Cardiac muscle cell (in vitro differentiated cells and primary cell): ENCODE measurements at regions not wholly inside any gene's neighbourhood (a gene's known extent, or its start where the extent isn't known, plus 50 kb on each side); places are given as distances from the start of the nearest gene placed in this dataset.
"Not testable (repeated sequence)": the region's sequence is repeated elsewhere in the genome, so short reads cannot be mapped to it uniquely, and the experiment has no call there.

Experiments
- DNase-seq, 2 donors: peaks; one replicate each; pipeline versions ENCODE4 v3.0.0 to v3.0.0-alpha.2; 2010 to 2017; ENCODE audit warnings: low read depth in 1 of 2, low spot score in 1 of 2
- H3K27ac ChIP-seq: fragments of 200-600 bp; sonication (generic); 2 replicates; pipeline ENCODE4 v1.5.1; 2016
- H3K27me3 ChIP-seq: fragments of 200-600 bp; sonication (generic); 2 replicates; pipeline ENCODE4 v1.6.0; 2016; ENCODE audit warnings: control low read depth
- H3K36me3 ChIP-seq: fragments of 200-600 bp; sonication (generic); 2 replicates; pipeline ENCODE4 v1.5.1; 2016; ENCODE audit warnings: control low read depth
- H3K4me1 ChIP-seq: fragments of 200-600 bp; sonication (generic); 2 replicates; pipeline ENCODE4 v1.8.1; 2017; ENCODE audit warnings: low read depth, mild to moderate bottlenecking, mixed run types
- H3K4me3 ChIP-seq: fragments of 200-600 bp; sonication (generic); 2 replicates; pipeline ENCODE4 v1.5.1; 2016; ENCODE audit warnings: mild to moderate bottlenecking
- H3K9me3 ChIP-seq: fragments of 200-600 bp; sonication (generic); 2 replicates; pipeline ENCODE4 v1.5.1; 2017; ENCODE audit warnings: low read depth, mild to moderate bottlenecking, control low read depth
- CTCF ChIP-seq: IDR thresholded peaks from 2 replicates; pipeline ENCODE4 v1.5.1; 2012; ENCODE audit warnings: low read depth, mild to moderate bottlenecking, low read length

DNA sequence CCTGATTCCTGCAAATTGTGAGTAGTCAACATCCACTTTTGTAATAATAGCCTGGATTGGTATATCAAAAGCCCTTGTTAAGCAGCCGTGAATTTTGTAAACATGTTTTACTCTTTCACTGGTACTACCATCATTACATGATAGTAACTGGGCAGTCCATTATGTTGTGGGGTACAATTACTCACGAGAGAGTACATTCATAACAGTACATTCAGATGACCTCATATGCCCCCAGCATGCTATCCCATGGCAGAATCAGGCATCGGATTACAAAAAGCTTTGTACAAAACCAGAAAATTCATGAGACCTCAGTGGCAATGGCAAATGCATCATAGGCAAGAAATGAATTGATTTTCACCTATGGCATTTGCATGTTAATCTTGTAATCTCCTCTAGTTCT lies 166.2 kb downstream of the EPM2A start:
- no peak for DNase-seq
- TF ChIP-seq CTCF: no peak
- Histone ChIP-seq H3K4me1 (no peaks in the 10 kb centered on the region), H3K36me3 (no peaks in the 10 kb centered on the region), H3K27ac (no peak overlapping the region), H3K4me3 (no peak overlapping the region), H3K27me3 (no peaks in the 10 kb centered on the region), H3K9me3 (no peaks in the 10 kb centered on the region)

DNA sequence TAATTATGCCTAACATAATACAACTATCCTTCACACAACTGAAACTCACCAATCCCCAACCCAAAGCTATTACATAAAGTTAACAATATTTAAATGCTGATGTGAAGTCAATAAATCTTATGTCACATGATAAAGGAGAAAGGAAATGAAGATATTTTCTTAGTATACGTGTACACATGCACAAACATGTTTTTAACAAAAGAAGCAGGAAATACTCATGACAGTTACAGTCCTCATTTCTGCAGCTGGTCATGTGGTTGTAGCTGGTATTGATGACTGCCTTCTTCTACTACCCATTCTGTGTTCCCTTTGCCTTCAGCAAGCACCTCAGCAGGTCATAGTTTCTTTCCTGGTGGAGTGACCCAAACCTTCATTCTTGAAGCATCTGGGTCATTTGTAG lies 165.0 kb downstream of the EPM2A start:
- not testable (repeated sequence) for DNase-seq, H3K27me3 ChIP-seq, H3K9me3 ChIP-seq, H3K27ac ChIP-seq, H3K36me3 ChIP-seq, H3K4me3 ChIP-seq, H3K4me1 ChIP-seq

GRCh38 chr6:145574269-145574668 lies 161.1 kb downstream of the EPM2A start:
- not testable (repeated sequence) for H3K4me1 ChIP-seq, H3K27me3 ChIP-seq, H3K36me3 ChIP-seq, DNase-seq, H3K4me3 ChIP-seq, H3K9me3 ChIP-seq, H3K27ac ChIP-seq
